Testis (tissue), 2 donors: ENCODE measurements at regions not wholly inside any gene's neighbourhood (a gene's known extent, or its start where the extent isn't known, plus 50 kb on each side); places are given as distances from the start of the nearest gene placed in this dataset.

Experiments used
- DNase-seq: peaks from one replicate; pipeline ENCODE4 v3.0.0-alpha.2; 2019
- H3K27ac ChIP-seq, 2 donors: fragments of 200-600 bp; sonication (generic); one replicate each; pipeline ENCODE4 v1.5.1; 2019
- H3K27me3 ChIP-seq: fragments of 200-600 bp; sonication (generic); one replicate; pipeline ENCODE4 v1.5.1; 2019
- H3K36me3 ChIP-seq: fragments of 200-600 bp; sonication (generic); one replicate; pipeline ENCODE4 v1.5.1; 2017; ENCODE audit warnings: low read depth; ENCODE audit errors: missing control alignments
- H3K4me1 ChIP-seq: fragments of 200-600 bp; sonication (generic); one replicate; pipeline ENCODE4 v1.5.1; 2019
- H3K4me3 ChIP-seq, 2 donors: fragments of 200-600 bp; sonication (generic); one replicate each; pipeline ENCODE4 v1.5.1; 2017 to 2019
- H3K9me3 ChIP-seq: fragments of 200-600 bp; sonication (generic); one replicate; pipeline ENCODE4 v1.5.1; 2017
- POLR2A ChIP-seq: fragments of 450-650 bp; IDR thresholded peaks from one replicate; pipeline ENCODE4 v1.6.1; 2017; ENCODE audit warnings: antibody characterized with exemption, mild to moderate bottlenecking, moderate library complexity
- WGBS, 2 donors: methylation state at CpG; one replicate each; pipeline ENCODE4 v1.1.5; 2018; 5-methylcytosine and 5-hydroxymethylcytosine counted together
- intact Hi-C: fragments of 100-400 bp; cut with DNase I; formaldehyde crosslinking; loops from one replicate; pipeline ENCODE4 v1.15.1; 2023; ENCODE audit warnings: low total_unique reads
- TF ChIP-seq, protein P1 (sequence below), 3 experiments: fragments of 450-650 bp in 2 of 3; fragments of 200-600 bp in 1 of 3; sonication (generic) in 1 of 3; IDR thresholded peaks; one replicate each; pipeline ENCODE4 v1.5.1; 2016 to 2019; ENCODE audit warnings: antibody characterized with exemption in 3 of 3, mild to moderate bottlenecking in 2 of 3, moderate library complexity in 1 of 3

DNA sequence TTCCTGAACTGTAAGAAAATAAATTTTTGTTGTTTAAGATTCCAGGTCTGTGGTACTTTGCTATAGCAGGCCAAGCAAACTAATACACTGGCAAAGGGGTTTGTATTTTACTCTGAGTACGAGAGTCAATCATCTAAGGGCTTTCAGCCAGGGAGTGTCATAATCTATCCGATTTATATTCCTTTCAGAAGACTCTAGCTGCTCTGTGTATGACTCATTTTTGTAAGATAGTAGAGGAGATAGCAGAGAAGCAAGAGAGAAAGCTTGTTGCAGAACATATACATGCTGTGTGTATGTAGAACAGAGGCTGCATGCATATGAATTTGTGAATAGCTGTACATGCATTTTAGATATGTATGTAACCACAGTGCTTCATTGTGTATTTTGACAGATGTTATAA, 577.9 kb upstream of the EPHA6 start:
- 70 to 76% methylated on average over 2 of the region's 2 CpGs for WGBS, 2 donors

DNA sequence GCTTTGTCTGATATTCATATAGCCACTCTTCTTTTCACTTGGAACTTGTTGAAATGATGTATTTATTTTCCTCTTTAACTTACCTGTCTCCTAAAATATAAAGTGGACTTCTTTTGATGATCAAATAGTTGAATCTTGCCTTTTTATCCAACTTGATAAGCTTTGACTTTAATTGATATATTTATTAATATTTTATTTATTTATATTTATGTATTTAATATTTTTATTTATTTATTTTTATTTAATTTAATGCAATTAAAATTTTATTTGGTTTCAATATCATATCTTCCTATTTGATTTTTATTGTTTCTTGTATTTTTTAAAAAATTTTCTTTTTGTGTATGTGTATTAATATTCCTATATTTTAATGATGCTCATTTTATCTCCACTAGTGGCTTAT, 555.1 kb upstream of the EPHA6 start:
- intact Hi-C loops, result no loop called here
- no peaks in the 10 kb centered on the region for H3K36me3 ChIP-seq
- no peaks in the 10 kb centered on the region for H3K27me3 ChIP-seq
- no peak overlapping the region for H3K27ac ChIP-seq
- H3K9me3 ChIP-seq, result no peaks in the 10 kb centered on the region
- H3K4me1 ChIP-seq, result no peaks in the 10 kb centered on the region
- TF ChIP-seq POLR2A, result no peak
- TF ChIP-seq, protein P1, sequence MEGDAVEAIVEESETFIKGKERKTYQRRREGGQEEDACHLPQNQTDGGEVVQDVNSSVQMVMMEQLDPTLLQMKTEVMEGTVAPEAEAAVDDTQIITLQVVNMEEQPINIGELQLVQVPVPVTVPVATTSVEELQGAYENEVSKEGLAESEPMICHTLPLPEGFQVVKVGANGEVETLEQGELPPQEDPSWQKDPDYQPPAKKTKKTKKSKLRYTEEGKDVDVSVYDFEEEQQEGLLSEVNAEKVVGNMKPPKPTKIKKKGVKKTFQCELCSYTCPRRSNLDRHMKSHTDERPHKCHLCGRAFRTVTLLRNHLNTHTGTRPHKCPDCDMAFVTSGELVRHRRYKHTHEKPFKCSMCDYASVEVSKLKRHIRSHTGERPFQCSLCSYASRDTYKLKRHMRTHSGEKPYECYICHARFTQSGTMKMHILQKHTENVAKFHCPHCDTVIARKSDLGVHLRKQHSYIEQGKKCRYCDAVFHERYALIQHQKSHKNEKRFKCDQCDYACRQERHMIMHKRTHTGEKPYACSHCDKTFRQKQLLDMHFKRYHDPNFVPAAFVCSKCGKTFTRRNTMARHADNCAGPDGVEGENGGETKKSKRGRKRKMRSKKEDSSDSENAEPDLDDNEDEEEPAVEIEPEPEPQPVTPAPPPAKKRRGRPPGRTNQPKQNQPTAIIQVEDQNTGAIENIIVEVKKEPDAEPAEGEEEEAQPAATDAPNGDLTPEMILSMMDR (IDR thresholded peaks at IDR 0.05), result no peak
- DNase-seq, result no peak
- H3K4me3 ChIP-seq, result no peak overlapping the region

More for the DNA sequence above, 577.9 kb upstream of the EPHA6 start:
- Histone ChIP-seq H3K4me3 (no peak overlapping the region), H3K9me3 (no peaks in the 10 kb centered on the region), H3K36me3 (no peaks in the 10 kb centered on the region), H3K27ac (no peak overlapping the region), H3K4me1 (no peaks in the 10 kb centered on the region), H3K27me3 (no peaks in the 10 kb centered on the region)
- TF ChIP-seq, protein P1 (IDR thresholded peaks at IDR 0.05), result no peak
- no peak for TF ChIP-seq POLR2A
- intact Hi-C loops, result no loop called here
- no peak for DNase-seq

- WGBS, 2 donors, result 91 to 95% methylated on average over 2 of the region's 2 CpGs
- Histone ChIP-seq H3K9me3 (no peaks in the 10 kb centered on the region), H3K4me3 (no peak overlapping the region), H3K4me1 (no peaks in the 10 kb centered on the region), H3K36me3 (no peaks in the 10 kb centered on the region), H3K27me3 (no peaks in the 10 kb centered on the region), H3K27ac (no peak overlapping the region)
- intact Hi-C loops, result no loop called here
- no peak for TF ChIP-seq POLR2A
- no peak for DNase-seq
Observed at GRCh38 chr3:96264701-96265100, 549.7 kb upstream of the EPHA6 start.

GRCh38 chr3:96266395-96267190, 547.8 kb upstream of the EPHA6 start:
- no peak for DNase-seq
- Histone ChIP-seq H3K4me3 (no peak overlapping the region), H3K27me3 (no peaks in the 10 kb centered on the region), H3K27ac (no peak overlapping the region), H3K9me3 (no peaks in the 10 kb centered on the region), H3K36me3 (no peaks in the 10 kb centered on the region), H3K4me1 (no peaks in the 10 kb centered on the region)
- TF ChIP-seq POLR2A, result no peak
- TF ChIP-seq, protein P1 (IDR thresholded peaks at IDR 0.05), result no peak
- intact Hi-C loops, result no loop called here
- 67 to 75% methylated on average over 3 of the region's 3 CpGs for WGBS, 2 donors

DNA sequence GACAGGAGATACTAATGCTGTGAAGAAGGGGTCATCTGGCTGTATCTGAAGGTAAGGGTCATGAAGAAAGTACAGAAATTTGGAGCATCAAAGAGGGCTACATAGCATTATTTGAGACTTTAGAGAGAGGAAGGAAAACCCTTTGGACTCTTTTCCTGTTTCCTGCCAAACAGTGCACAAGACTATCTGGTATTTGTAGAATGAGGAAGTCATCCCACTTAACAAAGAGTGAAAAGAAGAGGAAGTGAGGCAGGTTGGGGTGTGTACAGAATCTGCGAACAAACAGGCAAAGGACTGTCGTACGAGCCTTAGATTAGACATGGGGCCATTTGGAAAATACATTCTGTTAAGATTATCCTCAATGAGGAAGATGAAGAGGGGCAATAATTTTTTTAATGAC, 546.8 kb upstream of the EPHA6 start:
- no peak overlapping the region for H3K27ac ChIP-seq
- intact Hi-C loops, result no loop called here
- H3K36me3 ChIP-seq, result no peaks in the 10 kb centered on the region
- 76 to 80% methylated on average over 3 of the region's 3 CpGs for WGBS, 2 donors
- H3K27me3 ChIP-seq, result no peaks in the 10 kb centered on the region
- H3K9me3 ChIP-seq, result no peaks in the 10 kb centered on the region
- no peaks in the 10 kb centered on the region for H3K4me1 ChIP-seq
- DNase-seq, result no peak
- no peak overlapping the region for H3K4me3 ChIP-seq
- TF ChIP-seq POLR2A, result no peak
- TF ChIP-seq, protein P1 (IDR thresholded peaks at IDR 0.05), result no peak
